ENCODE measurements at regions not wholly inside any gene's neighbourhood (a gene's known extent, or its start where the extent isn't known, plus 50 kb on each side); places are given as distances from the start of the nearest gene placed in this dataset.

GRCh38 chr18:75958683-75959082 lies 531.2 kb upstream of the SMIM21 start:
- no peak overlapping the region for H2AFZ ChIP-seq (ENCODE audit: low read depth, low read length, severe bottlenecking)
- H3K4me3 ChIP-seq (ENCODE audit: insufficient read depth, low read length, poor library complexity, severe bottlenecking) = no peak overlapping the region
- no peak overlapping the region for H3K4me2 ChIP-seq (ENCODE audit: low read depth, low read length, poor library complexity, severe bottlenecking)
- no peaks in the 10 kb centered on the region for H3K36me3 ChIP-seq (ENCODE audit: low read length)
- TF ChIP-seq CTCF (IDR thresholded peaks at IDR 0.05; ENCODE audit: insufficient read depth, low read length, poor library complexity, severe bottlenecking) (no peak), EZH2phosphoT487 (conservative IDR thresholded peaks at IDR 0.05; ENCODE audit: low read length) (no peak)
- no peaks in the 10 kb centered on the region for H3K9me3 ChIP-seq (ENCODE audit: insufficient read depth, low read length)
- H3K9me2 ChIP-seq (replicated peaks; ENCODE audit: insufficient read depth, low read length) = no peaks in the 10 kb centered on the region
- no peaks in the 10 kb centered on the region for H3F3A ChIP-seq (ENCODE audit: insufficient read depth)
- H3K27ac ChIP-seq (ENCODE audit: low read depth, low read length) = no peak overlapping the region
- no peaks in the 10 kb centered on the region for H4K20me1 ChIP-seq (ENCODE audit: low read depth, low read length)
- no peak overlapping the region for H3K9ac ChIP-seq (ENCODE audit: low read length)
- H3K27me3 ChIP-seq (ENCODE audit: low read length) = no peaks in the 10 kb centered on the region
- no peaks in the 10 kb centered on the region for H3K79me2 ChIP-seq (ENCODE audit: insufficient read depth, low read length)

GRCh38 chr18:75945265-75945933 lies 517.9 kb upstream of the SMIM21 start:
- Histone ChIP-seq H3F3A (ENCODE audit: insufficient read depth) (no peaks in the 10 kb centered on the region), H3K9me2 (replicated peaks; ENCODE audit: insufficient read depth, low read length) (no peaks in the 10 kb centered on the region), H3K27me3 (ENCODE audit: low read length) (no peaks in the 10 kb centered on the region; the same call in 1 of the 2 replicates), H3K36me3 (ENCODE audit: low read length) (no peaks in the 10 kb centered on the region), H3K9ac (ENCODE audit: low read length) (no peak overlapping the region), H3K27ac (ENCODE audit: low read depth, low read length) (no peak overlapping the region), H2AFZ (ENCODE audit: low read depth, low read length, severe bottlenecking) (no peak overlapping the region), H4K20me1 (ENCODE audit: low read depth, low read length) (no peaks in the 10 kb centered on the region), H3K4me3 (ENCODE audit: insufficient read depth, low read length, poor library complexity, severe bottlenecking) (no peak overlapping the region), H3K79me2 (ENCODE audit: insufficient read depth, low read length) (no peaks in the 10 kb centered on the region), H3K9me3 (ENCODE audit: insufficient read depth, low read length) (no peaks in the 10 kb centered on the region), H3K4me2 (ENCODE audit: low read depth, low read length, poor library complexity, severe bottlenecking) (no peak overlapping the region)
- TF ChIP-seq CTCF (IDR thresholded peaks at IDR 0.05; ENCODE audit: insufficient read depth, low read length, poor library complexity, severe bottlenecking) = no peak
- TF ChIP-seq EZH2phosphoT487 (conservative IDR thresholded peaks at IDR 0.05; ENCODE audit: low read length) = no peak

- H3K9ac ChIP-seq (ENCODE audit: low read length) = no peak overlapping the region
- H3K9me3 ChIP-seq (ENCODE audit: insufficient read depth, low read length) = no peaks in the 10 kb centered on the region
- no peaks in the 10 kb centered on the region for H4K20me1 ChIP-seq (ENCODE audit: low read depth, low read length)
- H3K4me3 ChIP-seq (ENCODE audit: insufficient read depth, low read length, poor library complexity, severe bottlenecking) = no peak overlapping the region
- no peaks in the 10 kb centered on the region for H3K79me2 ChIP-seq (ENCODE audit: insufficient read depth, low read length)
- no peaks in the 10 kb centered on the region for H3K27me3 ChIP-seq (ENCODE audit: low read length)
- H3F3A ChIP-seq (ENCODE audit: insufficient read depth) = no peaks in the 10 kb centered on the region
- no peaks in the 10 kb centered on the region for H3K36me3 ChIP-seq (ENCODE audit: low read length)
- H3K4me2 ChIP-seq (ENCODE audit: low read depth, low read length, poor library complexity, severe bottlenecking) = no peak overlapping the region
- no peak overlapping the region for H3K27ac ChIP-seq (ENCODE audit: low read depth, low read length)
- TF ChIP-seq EZH2phosphoT487 (conservative IDR thresholded peaks at IDR 0.05; ENCODE audit: low read length) = no peak
- no peak for TF ChIP-seq CTCF (IDR thresholded peaks at IDR 0.05; ENCODE audit: insufficient read depth, low read length, poor library complexity, severe bottlenecking)
- H3K9me2 ChIP-seq (replicated peaks; ENCODE audit: insufficient read depth, low read length) = no peaks in the 10 kb centered on the region
- H2AFZ ChIP-seq (ENCODE audit: low read depth, low read length, severe bottlenecking) = no peak overlapping the region
These were observed 509.8 kb upstream of the SMIM21 start for GRCh38 chr18:75937306-75937705.
